ENCODE measurements at regions not wholly inside any gene's neighbourhood (a gene's known extent, or its start where the extent isn't known, plus 50 kb on each side); places are given as distances from the start of the nearest gene placed in this dataset.

DNA sequence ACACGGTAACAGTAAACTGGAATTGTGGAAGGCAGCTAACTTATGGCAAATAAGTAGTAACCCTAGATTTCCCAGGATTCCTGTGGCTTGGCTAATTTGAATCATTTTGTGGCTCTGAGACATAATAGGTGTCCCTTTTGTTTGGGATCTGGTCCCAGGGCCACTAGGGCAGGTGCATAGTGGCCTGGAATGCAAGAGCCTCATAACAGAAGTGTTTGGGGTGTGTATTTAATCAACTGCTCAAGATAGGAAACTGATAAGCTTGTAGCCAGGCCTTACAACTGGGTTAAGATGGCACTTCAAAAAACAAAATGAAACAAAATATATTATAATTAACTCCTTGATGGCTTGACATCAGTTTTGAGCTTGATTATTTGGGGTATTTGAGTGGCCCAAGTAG lies 541.8 kb downstream of the ETV1 start:
- H3K27ac ChIP-seq (ENCODE audit: low read length): no peak overlapping the region
- peaks cover 4% of the 10 kb centered on the region for H3K9me3 ChIP-seq (ENCODE audit: insufficient read depth, low read length, severe bottlenecking)
- no peak for TF ChIP-seq EZH2 (IDR thresholded peaks at IDR 0.05; ENCODE audit: borderline replicate concordance, low read depth, low read length, severe bottlenecking)
- TF ChIP-seq, protein P1, sequence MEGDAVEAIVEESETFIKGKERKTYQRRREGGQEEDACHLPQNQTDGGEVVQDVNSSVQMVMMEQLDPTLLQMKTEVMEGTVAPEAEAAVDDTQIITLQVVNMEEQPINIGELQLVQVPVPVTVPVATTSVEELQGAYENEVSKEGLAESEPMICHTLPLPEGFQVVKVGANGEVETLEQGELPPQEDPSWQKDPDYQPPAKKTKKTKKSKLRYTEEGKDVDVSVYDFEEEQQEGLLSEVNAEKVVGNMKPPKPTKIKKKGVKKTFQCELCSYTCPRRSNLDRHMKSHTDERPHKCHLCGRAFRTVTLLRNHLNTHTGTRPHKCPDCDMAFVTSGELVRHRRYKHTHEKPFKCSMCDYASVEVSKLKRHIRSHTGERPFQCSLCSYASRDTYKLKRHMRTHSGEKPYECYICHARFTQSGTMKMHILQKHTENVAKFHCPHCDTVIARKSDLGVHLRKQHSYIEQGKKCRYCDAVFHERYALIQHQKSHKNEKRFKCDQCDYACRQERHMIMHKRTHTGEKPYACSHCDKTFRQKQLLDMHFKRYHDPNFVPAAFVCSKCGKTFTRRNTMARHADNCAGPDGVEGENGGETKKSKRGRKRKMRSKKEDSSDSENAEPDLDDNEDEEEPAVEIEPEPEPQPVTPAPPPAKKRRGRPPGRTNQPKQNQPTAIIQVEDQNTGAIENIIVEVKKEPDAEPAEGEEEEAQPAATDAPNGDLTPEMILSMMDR (IDR thresholded peaks at IDR 0.05; ENCODE audit: borderline replicate concordance, extremely low read depth, low read length, poor library complexity, severe bottlenecking): no peak
- no peak overlapping the region for H3K4me2 ChIP-seq (ENCODE audit: insufficient read depth, low read length)
- DNase-seq (no peak), ATAC-seq (ENCODE audit: insufficient read depth, low read depth) (no peak)
- H3K4me1 ChIP-seq (ENCODE audit: insufficient read depth, low read length): no peaks in the 10 kb centered on the region
- no peak overlapping the region for H2AFZ ChIP-seq (ENCODE audit: low read depth, low read length)
- no peaks in the 10 kb centered on the region for H3K27me3 ChIP-seq (ENCODE audit: insufficient read depth, low read length, poor library complexity)
- H3K79me2 ChIP-seq (ENCODE audit: insufficient read depth, low read length): no peaks in the 10 kb centered on the region
- H3K36me3 ChIP-seq (ENCODE audit: insufficient read depth, low read length): no peaks in the 10 kb centered on the region
- H3K9ac ChIP-seq (ENCODE audit: low read depth, low read length): no peak overlapping the region
- H3K4me3 ChIP-seq (ENCODE audit: low read depth in 1 of 2, low read length in 2 of 2): no peak overlapping the region
- no peaks in the 10 kb centered on the region for H4K20me1 ChIP-seq (ENCODE audit: insufficient read depth, low read length)

DNA sequence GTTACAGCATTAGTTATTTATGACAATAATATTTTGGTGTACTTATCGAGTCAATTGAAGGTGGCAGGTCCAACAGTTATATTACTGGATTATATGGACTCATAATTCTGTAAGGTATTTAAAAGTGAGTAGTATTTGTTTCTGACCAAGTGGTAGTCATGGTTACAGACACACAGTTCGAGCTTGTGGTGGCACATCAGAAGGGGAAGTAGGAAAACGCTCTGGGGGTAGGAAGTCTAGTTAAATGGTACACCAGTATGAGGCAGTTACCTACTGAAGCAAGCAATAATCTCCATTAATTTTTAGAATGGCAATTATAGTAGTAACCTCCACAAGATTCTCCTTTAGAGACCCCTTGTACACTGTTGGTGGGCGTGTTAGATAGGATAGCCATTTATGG lies 541.2 kb downstream of the ETV1 start:
- Histone ChIP-seq H3K4me3 (ENCODE audit: low read depth in 1 of 2, low read length in 2 of 2) (no peak overlapping the region), H2AFZ (ENCODE audit: low read depth, low read length) (no peak overlapping the region), H3K4me1 (ENCODE audit: insufficient read depth, low read length) (no peaks in the 10 kb centered on the region), H3K9me3 (ENCODE audit: insufficient read depth, low read length, severe bottlenecking) (peaks cover 4% of the 10 kb centered on the region), H3K27me3 (ENCODE audit: insufficient read depth, low read length, poor library complexity) (no peaks in the 10 kb centered on the region), H3K79me2 (ENCODE audit: insufficient read depth, low read length) (no peaks in the 10 kb centered on the region), H3K9ac (ENCODE audit: low read depth, low read length) (no peak overlapping the region), H3K4me2 (ENCODE audit: insufficient read depth, low read length) (no peak overlapping the region), H4K20me1 (ENCODE audit: insufficient read depth, low read length) (no peaks in the 10 kb centered on the region), H3K27ac (ENCODE audit: low read length) (no peak overlapping the region), H3K36me3 (ENCODE audit: insufficient read depth, low read length) (no peaks in the 10 kb centered on the region)
- ATAC-seq (ENCODE audit: insufficient read depth, low read depth) (no peak), DNase-seq (no peak)
- TF ChIP-seq, protein P1 (IDR thresholded peaks at IDR 0.05; ENCODE audit: borderline replicate concordance, extremely low read depth, low read length, poor library complexity, severe bottlenecking): no peak
- TF ChIP-seq EZH2 (IDR thresholded peaks at IDR 0.05; ENCODE audit: borderline replicate concordance, low read depth, low read length, severe bottlenecking): no peak

DNA sequence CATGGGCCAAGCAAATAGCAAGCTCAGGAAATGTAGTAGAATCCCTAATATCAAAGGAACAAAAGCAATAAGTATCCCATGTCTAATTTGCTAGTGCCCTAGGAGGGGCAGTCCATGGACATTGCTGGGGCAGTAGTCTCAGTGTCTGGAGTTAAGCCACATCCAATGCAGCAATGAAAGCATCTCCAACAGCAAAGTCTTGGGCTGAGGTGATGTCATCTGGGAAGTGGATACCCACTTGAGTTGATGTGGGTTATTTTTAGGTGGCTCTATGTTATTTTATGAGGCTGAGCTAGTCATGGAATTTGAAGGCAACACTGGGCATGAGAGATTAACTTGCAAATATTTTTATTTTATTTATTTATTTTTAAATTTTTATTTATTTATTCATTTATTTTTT lies 540.0 kb downstream of the ETV1 start:
- H3K9ac ChIP-seq (ENCODE audit: low read depth, low read length): no peak overlapping the region
- no peaks in the 10 kb centered on the region for H4K20me1 ChIP-seq (ENCODE audit: insufficient read depth, low read length)
- ATAC-seq (ENCODE audit: insufficient read depth, low read depth) (no peak), DNase-seq (no peak)
- peaks cover 4% of the 10 kb centered on the region for H3K9me3 ChIP-seq (ENCODE audit: insufficient read depth, low read length, severe bottlenecking)
- no peak overlapping the region for H3K4me3 ChIP-seq (ENCODE audit: low read depth in 1 of 2, low read length in 2 of 2)
- H3K4me1 ChIP-seq (ENCODE audit: insufficient read depth, low read length): no peaks in the 10 kb centered on the region
- no peak for TF ChIP-seq EZH2 (IDR thresholded peaks at IDR 0.05; ENCODE audit: borderline replicate concordance, low read depth, low read length, severe bottlenecking)
- TF ChIP-seq, protein P1 (IDR thresholded peaks at IDR 0.05; ENCODE audit: borderline replicate concordance, extremely low read depth, low read length, poor library complexity, severe bottlenecking): no peak
- no peak overlapping the region for H3K4me2 ChIP-seq (ENCODE audit: insufficient read depth, low read length)
- H3K27me3 ChIP-seq (ENCODE audit: insufficient read depth, low read length, poor library complexity): no peaks in the 10 kb centered on the region
- no peak overlapping the region for H2AFZ ChIP-seq (ENCODE audit: low read depth, low read length)
- no peak overlapping the region for H3K27ac ChIP-seq (ENCODE audit: low read length)
- no peaks in the 10 kb centered on the region for H3K79me2 ChIP-seq (ENCODE audit: insufficient read depth, low read length)
- no peaks in the 10 kb centered on the region for H3K36me3 ChIP-seq (ENCODE audit: insufficient read depth, low read length)

Measured in DND-41 (cell line).